Eye (tissue), 1 donor: ENCODE measurements at regions not wholly inside any gene's neighbourhood (a gene's known extent, or its start where the extent isn't known, plus 50 kb on each side); places are given as distances from the start of the nearest gene placed in this dataset.

Experiments
- DNase-seq: peaks from one replicate; pipeline ENCODE4 v3.0.0-alpha.2; 2015

- peak; percentile 55 for DNase-seq
These were observed 522.6 kb downstream of the TDRD15 start for GRCh38 chr2:21646345-21646744.

- DNase-seq = peak; percentile 20
These were observed 526.8 kb downstream of the TDRD15 start for GRCh38 chr2:21650569-21650968.

GRCh38 chr2:21655136-21655535 lies 531.4 kb downstream of the TDRD15 start:
- DNase-seq = no peak

GRCh38 chr2:21656330-21657075 lies 532.7 kb downstream of the TDRD15 start:
- peak; percentile 82 for DNase-seq

- no peak for DNase-seq
These were observed 533.7 kb downstream of the TDRD15 start for GRCh38 chr2:21657445-21657844.

- no peak for DNase-seq
These were observed 534.5 kb downstream of the TDRD15 start for GRCh38 chr2:21658269-21658668.

- DNase-seq = peak; percentile 56
These were observed 535.2 kb downstream of the TDRD15 start for GRCh38 chr2:21658907-21659477.

- DNase-seq = no peak
These were observed 540.3 kb downstream of the TDRD15 start for GRCh38 chr2:21664083-21664482.

GRCh38 chr2:21667638-21668037 lies 543.9 kb downstream of the TDRD15 start:
- DNase-seq = no peak

- DNase-seq = no peak
These were observed 544.4 kb downstream of the TDRD15 start for GRCh38 chr2:21668078-21668710.

GRCh38 chr2:21676041-21676440 lies 552.3 kb downstream of the TDRD15 start:
- no peak for DNase-seq

- DNase-seq = no peak
These were observed 552.9 kb downstream of the TDRD15 start for GRCh38 chr2:21676676-21677075.

GRCh38 chr2:21683838-21684237 lies 560.1 kb downstream of the TDRD15 start:
- no peak for DNase-seq

GRCh38 chr2:21687589-21687988 lies 563.8 kb downstream of the TDRD15 start:
- no peak for DNase-seq

- no peak for DNase-seq
These were observed 566.2 kb downstream of the TDRD15 start for GRCh38 chr2:21690005-21690404.

GRCh38 chr2:21693081-21693480 lies 569.3 kb downstream of the TDRD15 start:
- no peak for DNase-seq

- DNase-seq = peak; percentile 38
These were observed 570.5 kb downstream of the TDRD15 start for GRCh38 chr2:21694079-21694878.

GRCh38 chr2:21696900-21697299 lies 573.1 kb downstream of the TDRD15 start:
- DNase-seq = no peak

GRCh38 chr2:21700644-21701043 lies 576.9 kb downstream of the TDRD15 start:
- DNase-seq = no peak

GRCh38 chr2:21710031-21710430 lies 586.3 kb downstream of the TDRD15 start:
- peak; percentile 26 for DNase-seq

GRCh38 chr2:21710496-21710895 lies 586.7 kb downstream of the TDRD15 start:
- no peak for DNase-seq

- peak; percentile 70 for DNase-seq
These were observed 592.1 kb downstream of the TDRD15 start for GRCh38 chr2:21715887-21716286.

GRCh38 chr2:21727101-21727500 lies 603.3 kb downstream of the TDRD15 start:
- DNase-seq = peak; percentile 18
